ENCODE measurements at regions not wholly inside any gene's neighbourhood (a gene's known extent, or its start where the extent isn't known, plus 50 kb on each side); places are given as distances from the start of the nearest gene placed in this dataset.

DNA sequence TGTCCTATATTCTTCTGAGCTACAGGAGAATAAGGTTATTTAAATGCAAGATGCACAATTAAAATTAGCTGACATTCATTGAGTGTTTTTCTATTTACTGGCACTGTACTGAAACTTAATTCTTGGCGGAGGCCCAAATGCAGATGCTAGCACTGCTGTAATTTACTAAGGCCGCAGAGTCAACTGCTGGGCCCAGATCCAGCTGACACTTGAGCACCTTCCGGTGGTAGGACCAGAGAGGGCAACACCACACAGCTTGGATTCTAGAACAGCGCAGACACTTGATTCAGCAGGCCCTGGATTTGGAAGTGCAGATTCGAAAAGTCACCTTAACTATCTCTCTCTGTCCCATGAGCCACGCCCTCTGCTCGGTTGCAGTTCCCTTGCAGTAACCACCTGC lies 228.6 kb upstream of the TMEM72 start:
- TF ChIP-seq, protein P1, sequence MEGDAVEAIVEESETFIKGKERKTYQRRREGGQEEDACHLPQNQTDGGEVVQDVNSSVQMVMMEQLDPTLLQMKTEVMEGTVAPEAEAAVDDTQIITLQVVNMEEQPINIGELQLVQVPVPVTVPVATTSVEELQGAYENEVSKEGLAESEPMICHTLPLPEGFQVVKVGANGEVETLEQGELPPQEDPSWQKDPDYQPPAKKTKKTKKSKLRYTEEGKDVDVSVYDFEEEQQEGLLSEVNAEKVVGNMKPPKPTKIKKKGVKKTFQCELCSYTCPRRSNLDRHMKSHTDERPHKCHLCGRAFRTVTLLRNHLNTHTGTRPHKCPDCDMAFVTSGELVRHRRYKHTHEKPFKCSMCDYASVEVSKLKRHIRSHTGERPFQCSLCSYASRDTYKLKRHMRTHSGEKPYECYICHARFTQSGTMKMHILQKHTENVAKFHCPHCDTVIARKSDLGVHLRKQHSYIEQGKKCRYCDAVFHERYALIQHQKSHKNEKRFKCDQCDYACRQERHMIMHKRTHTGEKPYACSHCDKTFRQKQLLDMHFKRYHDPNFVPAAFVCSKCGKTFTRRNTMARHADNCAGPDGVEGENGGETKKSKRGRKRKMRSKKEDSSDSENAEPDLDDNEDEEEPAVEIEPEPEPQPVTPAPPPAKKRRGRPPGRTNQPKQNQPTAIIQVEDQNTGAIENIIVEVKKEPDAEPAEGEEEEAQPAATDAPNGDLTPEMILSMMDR (conservative IDR thresholded peaks at IDR 0.05): no peak
- H3K27ac ChIP-seq: no peak overlapping the region

DNA sequence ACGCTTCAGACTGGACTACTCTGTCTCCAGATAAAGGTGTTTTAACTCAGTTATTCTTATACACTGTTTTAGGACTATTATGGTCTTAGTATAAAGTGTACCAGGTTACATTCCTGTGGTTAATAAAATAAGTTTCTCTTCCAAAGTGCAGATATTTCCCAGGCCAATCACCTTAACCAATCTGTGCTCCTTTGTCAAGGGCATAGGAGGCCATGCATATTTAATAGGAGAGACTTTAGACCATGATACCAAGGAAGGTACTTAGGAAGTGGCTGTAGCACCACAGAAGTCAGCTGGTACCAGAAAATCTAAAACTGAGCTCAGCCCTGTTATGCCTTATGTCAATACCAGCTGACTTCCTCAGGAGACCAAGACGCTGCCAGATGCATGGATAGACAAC lies 226.5 kb upstream of the TMEM72 start:
- TF ChIP-seq, protein P1 (conservative IDR thresholded peaks at IDR 0.05): no peak

DNA sequence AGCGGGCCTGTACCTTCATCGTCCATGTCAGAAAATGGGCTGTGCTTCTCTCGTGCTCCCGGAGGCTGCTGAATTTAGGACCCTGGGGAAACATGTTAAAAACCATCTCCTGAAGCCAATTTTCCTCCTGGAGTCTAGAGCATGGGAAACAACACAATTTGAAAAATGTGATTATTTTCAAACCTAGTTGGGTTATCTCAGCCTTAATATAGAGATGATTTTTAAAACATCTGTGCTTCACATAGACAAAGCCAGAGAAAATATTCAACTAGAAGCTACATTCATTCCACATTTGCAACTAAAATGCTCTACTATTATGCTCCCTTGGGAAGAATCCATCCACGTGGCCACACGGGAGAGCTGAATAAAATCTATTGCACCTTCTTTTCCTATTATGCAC lies 225.9 kb upstream of the TMEM72 start:
- H3K27ac ChIP-seq: no peak overlapping the region
- TF ChIP-seq, protein P1 (conservative IDR thresholded peaks at IDR 0.05): no peak

More for the DNA sequence above, 226.5 kb upstream of the TMEM72 start:
- H3K27ac ChIP-seq: no peak overlapping the region

DNA sequence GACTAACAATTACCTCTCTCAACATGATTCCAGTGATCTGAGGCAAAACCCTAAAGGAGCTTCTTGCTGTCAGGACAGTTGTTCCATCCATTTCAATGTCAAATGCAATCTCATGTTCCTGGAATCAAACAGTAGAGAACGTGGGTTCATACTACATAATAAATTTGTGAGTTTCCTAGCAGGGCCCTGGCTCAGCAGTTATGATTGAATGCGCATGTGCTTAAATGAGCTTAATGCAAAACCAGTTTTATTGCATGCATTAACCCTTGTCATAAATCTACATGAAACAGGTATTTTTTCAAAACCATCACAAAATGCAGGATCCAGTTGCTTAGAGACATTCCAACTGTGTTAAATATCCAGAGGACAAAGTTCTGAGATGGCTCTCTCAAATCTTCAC lies 225.4 kb upstream of the TMEM72 start:
- TF ChIP-seq, protein P1 (conservative IDR thresholded peaks at IDR 0.05): no peak
- no peak overlapping the region for H3K27ac ChIP-seq

DNA sequence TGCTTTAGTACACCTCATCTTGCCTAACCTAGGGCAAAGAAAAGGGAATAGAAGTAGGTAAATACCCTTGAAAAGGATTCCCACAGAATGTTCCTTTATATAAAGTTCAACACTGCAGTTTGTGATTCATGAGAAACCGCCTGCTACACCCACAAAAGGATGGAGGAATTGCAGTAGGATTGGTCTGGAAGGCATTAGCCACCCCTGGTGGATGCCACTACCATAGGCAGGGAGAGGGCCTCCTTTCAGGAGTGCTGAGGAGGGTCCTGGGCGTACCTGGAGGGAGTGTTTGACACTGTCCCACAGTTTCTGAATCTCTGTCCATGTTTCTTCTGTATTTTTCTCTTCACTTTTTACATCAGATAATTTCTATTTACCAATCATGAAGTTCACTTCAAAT lies 221.8 kb upstream of the TMEM72 start:
- TF ChIP-seq, protein P1 (conservative IDR thresholded peaks at IDR 0.05): peak; percentile 50

DNA sequence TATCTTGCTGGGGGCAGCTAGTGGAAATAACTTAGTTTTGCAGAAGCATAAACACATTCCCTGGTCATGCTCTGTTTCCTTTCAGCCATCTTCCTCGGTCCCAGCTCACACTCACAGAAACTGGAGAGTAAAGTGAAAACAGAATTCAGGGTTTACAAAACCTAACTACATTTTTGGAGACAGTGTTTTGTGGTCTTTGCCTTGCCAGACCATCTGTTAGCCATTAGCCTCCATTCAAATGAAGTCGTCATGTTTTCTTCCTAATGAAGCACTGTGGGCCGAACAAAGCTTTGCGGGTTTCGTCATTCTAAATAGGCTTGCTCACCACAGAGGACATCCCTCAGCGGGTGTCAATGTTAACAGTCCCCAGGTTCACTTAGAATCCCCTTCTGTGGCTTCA lies 214.6 kb upstream of the TMEM72 start:
- TF ChIP-seq, protein P1 (conservative IDR thresholded peaks at IDR 0.05): no peak
- H3K27ac ChIP-seq: peak overlapping the region; percentile 15; the same call in 1 of the 2 replicates

More for the DNA sequence above, 221.8 kb upstream of the TMEM72 start:
- H3K27ac ChIP-seq: no peak overlapping the region

DNA sequence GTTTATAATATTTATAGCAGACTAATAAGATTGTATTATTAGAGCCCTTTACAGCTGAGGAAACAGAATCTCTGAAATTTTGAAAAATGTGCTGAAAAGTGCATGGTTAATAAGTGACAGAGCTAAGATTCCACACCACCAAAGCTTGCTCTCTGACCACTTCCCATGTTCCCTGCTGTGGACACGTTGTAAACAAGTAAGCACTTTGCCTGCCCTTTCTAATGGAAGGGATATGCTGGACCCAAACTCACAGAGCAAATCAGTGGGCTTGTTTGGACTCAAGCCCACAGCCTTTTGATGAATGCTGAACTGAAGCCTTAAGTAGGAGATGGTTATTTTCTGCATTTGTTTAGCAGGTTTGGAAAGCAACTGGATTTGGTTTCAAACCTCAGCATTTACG lies 214.0 kb upstream of the TMEM72 start:
- H3K27ac ChIP-seq: peak overlapping the region; percentile 15
- TF ChIP-seq, protein P1 (conservative IDR thresholded peaks at IDR 0.05): no peak
